ENCODE measurements at regions not wholly inside any gene's neighbourhood (a gene's known extent, or its start where the extent isn't known, plus 50 kb on each side); places are given as distances from the start of the nearest gene placed in this dataset.

DNA sequence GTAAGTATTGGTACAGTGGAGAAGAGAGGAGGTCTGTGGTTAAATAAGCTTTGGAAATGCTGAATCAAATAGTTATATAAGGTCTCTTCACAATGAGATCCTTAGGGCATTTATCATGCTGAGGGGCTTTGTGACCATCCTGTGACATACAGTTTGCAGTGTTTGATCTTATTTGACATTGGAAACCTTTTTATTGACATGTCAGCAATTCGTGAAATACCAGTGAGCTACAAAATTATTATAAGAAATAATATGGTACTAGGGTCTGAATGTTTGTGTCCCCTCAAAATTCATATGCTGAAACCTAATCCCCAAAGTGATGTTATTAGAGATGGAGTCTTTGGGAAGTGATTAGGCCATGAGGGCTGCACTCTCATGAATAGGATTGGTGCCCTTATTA is 98.4 kb downstream of the MID1IP1 start:
- TF ChIP-seq, protein P1, sequence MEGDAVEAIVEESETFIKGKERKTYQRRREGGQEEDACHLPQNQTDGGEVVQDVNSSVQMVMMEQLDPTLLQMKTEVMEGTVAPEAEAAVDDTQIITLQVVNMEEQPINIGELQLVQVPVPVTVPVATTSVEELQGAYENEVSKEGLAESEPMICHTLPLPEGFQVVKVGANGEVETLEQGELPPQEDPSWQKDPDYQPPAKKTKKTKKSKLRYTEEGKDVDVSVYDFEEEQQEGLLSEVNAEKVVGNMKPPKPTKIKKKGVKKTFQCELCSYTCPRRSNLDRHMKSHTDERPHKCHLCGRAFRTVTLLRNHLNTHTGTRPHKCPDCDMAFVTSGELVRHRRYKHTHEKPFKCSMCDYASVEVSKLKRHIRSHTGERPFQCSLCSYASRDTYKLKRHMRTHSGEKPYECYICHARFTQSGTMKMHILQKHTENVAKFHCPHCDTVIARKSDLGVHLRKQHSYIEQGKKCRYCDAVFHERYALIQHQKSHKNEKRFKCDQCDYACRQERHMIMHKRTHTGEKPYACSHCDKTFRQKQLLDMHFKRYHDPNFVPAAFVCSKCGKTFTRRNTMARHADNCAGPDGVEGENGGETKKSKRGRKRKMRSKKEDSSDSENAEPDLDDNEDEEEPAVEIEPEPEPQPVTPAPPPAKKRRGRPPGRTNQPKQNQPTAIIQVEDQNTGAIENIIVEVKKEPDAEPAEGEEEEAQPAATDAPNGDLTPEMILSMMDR (IDR thresholded peaks at IDR 0.05): no peak
- H3K4me1 Mint-ChIP-seq: peaks cover 5% of the 10 kb centered on the region
- H3K36me3 Mint-ChIP-seq (ENCODE audit: low read depth): no peaks in the 10 kb centered on the region
- H3K27ac Mint-ChIP-seq: no peak overlapping the region
- DNase-seq: no peak
- peaks cover 32% of the 10 kb centered on the region for H3K9me3 Mint-ChIP-seq
- H3K27me3 Mint-ChIP-seq (ENCODE audit: low read depth, poor library complexity): peaks cover 4% of the 10 kb centered on the region
- H3K4me3 Mint-ChIP-seq: no peak overlapping the region

DNA sequence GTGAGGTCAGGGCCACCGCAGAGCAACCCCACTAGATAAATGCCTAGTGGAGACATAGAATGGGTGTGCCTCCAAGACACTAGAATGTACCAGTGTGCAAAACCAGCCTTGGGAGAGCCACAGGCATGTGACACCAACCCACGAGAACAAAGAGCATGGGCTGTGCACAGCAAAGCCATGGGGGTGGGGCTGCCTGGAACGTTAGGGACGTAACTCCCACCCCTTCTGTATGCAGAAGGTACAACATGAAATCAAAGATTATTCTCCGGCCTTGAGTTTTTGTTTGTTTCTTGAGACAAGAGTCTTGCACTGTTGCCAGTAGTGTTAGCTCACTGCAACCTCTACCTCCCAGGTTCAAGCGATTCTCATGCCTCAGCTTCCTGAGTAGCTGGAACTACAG is 99.5 kb downstream of the MID1IP1 start:
- H3K4me3 Mint-ChIP-seq: no peak overlapping the region
- H3K4me1 Mint-ChIP-seq: peaks cover 3% of the 10 kb centered on the region
- H3K27ac Mint-ChIP-seq: no peak overlapping the region
- TF ChIP-seq, protein P1 (IDR thresholded peaks at IDR 0.05): no peak
- no peaks in the 10 kb centered on the region for H3K36me3 Mint-ChIP-seq (ENCODE audit: low read depth)
- DNase-seq: no peak
- peaks cover 30% of the 10 kb centered on the region for H3K9me3 Mint-ChIP-seq
- H3K27me3 Mint-ChIP-seq (ENCODE audit: low read depth, poor library complexity): no peaks in the 10 kb centered on the region

- TF ChIP-seq, protein P1 (IDR thresholded peaks at IDR 0.05): no peak
- no peak overlapping the region for H3K27ac Mint-ChIP-seq
Measured at GRCh38 chrX:38902972-38903492, 101.8 kb downstream of the MID1IP1 start.

GRCh38 chrX:38916801-38917200 is 115.5 kb downstream of the MID1IP1 start:
- DNase-seq: no peak
- TF ChIP-seq, protein P1 (IDR thresholded peaks at IDR 0.05): no peak
- peaks cover 7% of the 10 kb centered on the region for H3K4me1 Mint-ChIP-seq
- peaks cover 2% of the 10 kb centered on the region for H3K27me3 Mint-ChIP-seq (ENCODE audit: low read depth, poor library complexity)
- no peak overlapping the region for H3K27ac Mint-ChIP-seq
- H3K4me3 Mint-ChIP-seq: no peak overlapping the region
- H3K9me3 Mint-ChIP-seq: peaks cover 25% of the 10 kb centered on the region
- no peaks in the 10 kb centered on the region for H3K36me3 Mint-ChIP-seq (ENCODE audit: low read depth)

More at GRCh38 chrX:38902972-38903492, 101.8 kb downstream of the MID1IP1 start:
- H3K36me3 Mint-ChIP-seq (ENCODE audit: low read depth): no peaks in the 10 kb centered on the region
- H3K9me3 Mint-ChIP-seq: peaks cover 29% of the 10 kb centered on the region
- H3K4me3 Mint-ChIP-seq: no peak overlapping the region
- H3K27me3 Mint-ChIP-seq (ENCODE audit: low read depth, poor library complexity): no peaks in the 10 kb centered on the region
- DNase-seq: no peak
- peaks cover 9% of the 10 kb centered on the region for H3K4me1 Mint-ChIP-seq

GRCh38 chrX:38917954-38918353 is 116.7 kb downstream of the MID1IP1 start:
- Mint-ChIP-seq H3K27me3 (ENCODE audit: low read depth, poor library complexity) (peaks cover 2% of the 10 kb centered on the region), H3K4me1 (no peaks in the 10 kb centered on the region), H3K9me3 (peaks cover 14% of the 10 kb centered on the region), H3K4me3 (no peak overlapping the region), H3K36me3 (ENCODE audit: low read depth) (no peaks in the 10 kb centered on the region), H3K27ac (no peak overlapping the region)
- TF ChIP-seq, protein P1 (IDR thresholded peaks at IDR 0.05): no peak
- no peak for DNase-seq

- peaks cover 9% of the 10 kb centered on the region for H3K9me3 Mint-ChIP-seq
- DNase-seq: no peak
- no peak overlapping the region for H3K4me3 Mint-ChIP-seq
Measured at GRCh38 chrX:38919202-38919601, 117.9 kb downstream of the MID1IP1 start.

More at GRCh38 chrX:38919202-38919601, 117.9 kb downstream of the MID1IP1 start:
- Mint-ChIP-seq H3K4me1 (no peaks in the 10 kb centered on the region), H3K27ac (no peak overlapping the region), H3K27me3 (ENCODE audit: low read depth, poor library complexity) (peaks cover 2% of the 10 kb centered on the region), H3K36me3 (ENCODE audit: low read depth) (no peaks in the 10 kb centered on the region)
- TF ChIP-seq, protein P1 (IDR thresholded peaks at IDR 0.05): no peak

Measured in nephron progenitor cell (in vitro differentiated cells).